HG03159 (cell line): ENCODE measurements at regions not wholly inside any gene's neighbourhood (a gene's known extent, or its start where the extent isn't known, plus 50 kb on each side); places are given as distances from the start of the nearest gene placed in this dataset.
"Not testable (repeated sequence)": the region's sequence is repeated elsewhere in the genome, so short reads cannot be mapped to it uniquely, and the experiment has no call there.

Source experiments
- ATAC-seq: cut with Tn5 transposase; IDR thresholded peaks from one replicate; pipeline ENCODE4 v1.9.1; 2021; ENCODE audit warnings: mild to moderate bottlenecking, moderate library complexity; ENCODE audit not compliant: unreplicated experiment

- ATAC-seq = no peak
Observed at GRCh38 chr13:71218960-71219359, 648.0 kb downstream of the DACH1 start.

- no peak for ATAC-seq
Observed at GRCh38 chr13:71217827-71218226, 649.2 kb downstream of the DACH1 start.

GRCh38 chr13:71214821-71215220 is 652.2 kb downstream of the DACH1 start:
- no peak for ATAC-seq

- ATAC-seq = no peak
Observed at GRCh38 chr13:71214357-71214756, 652.6 kb downstream of the DACH1 start.

- ATAC-seq = no peak
Observed at GRCh38 chr13:71213252-71213821, 653.7 kb downstream of the DACH1 start.

GRCh38 chr13:71210861-71211260 is 656.1 kb downstream of the DACH1 start:
- ATAC-seq = no peak

GRCh38 chr13:71209217-71209616 is 657.8 kb downstream of the DACH1 start:
- no peak for ATAC-seq

GRCh38 chr13:71184583-71184982 is 682.4 kb downstream of the DACH1 start:
- ATAC-seq = not testable (repeated sequence)

GRCh38 chr13:71183352-71183751 is 683.7 kb downstream of the DACH1 start:
- not testable (repeated sequence) for ATAC-seq

GRCh38 chr13:71171740-71172139 is 695.3 kb downstream of the DACH1 start:
- ATAC-seq = no peak

GRCh38 chr13:71169180-71169579 is 697.8 kb downstream of the DACH1 start:
- ATAC-seq = no peak

- no peak for ATAC-seq
Observed at GRCh38 chr13:71156550-71156949, 710.5 kb downstream of the DACH1 start.

- no peak for ATAC-seq
Observed at GRCh38 chr13:71149498-71150363, 717.3 kb downstream of the DACH1 start.

GRCh38 chr13:71149046-71149445 is 718.0 kb downstream of the DACH1 start:
- no peak for ATAC-seq

GRCh38 chr13:71148396-71148795 is 718.6 kb downstream of the DACH1 start:
- ATAC-seq = no peak

- ATAC-seq = no peak
Observed at GRCh38 chr13:71144883-71145282, 722.1 kb downstream of the DACH1 start.

- ATAC-seq = no peak
Observed at GRCh38 chr13:71137101-71137500, 729.9 kb downstream of the DACH1 start.

- ATAC-seq = no peak
Observed at GRCh38 chr13:71124230-71124629, 742.8 kb downstream of the DACH1 start.

GRCh38 chr13:71118779-71119364 is 748.1 kb downstream of the DACH1 start:
- no peak for ATAC-seq

GRCh38 chr13:71117920-71118319 is 749.1 kb downstream of the DACH1 start:
- ATAC-seq = no peak

GRCh38 chr13:71115301-71115700 is 751.7 kb downstream of the DACH1 start:
- ATAC-seq = no peak

- ATAC-seq = no peak
Observed at GRCh38 chr13:71096421-71096820, 770.6 kb downstream of the DACH1 start.
